GM21737 (cell line): ENCODE measurements at regions not wholly inside any gene's neighbourhood (a gene's known extent, or its start where the extent isn't known, plus 50 kb on each side); places are given as distances from the start of the nearest gene placed in this dataset.

ENCODE experiments used
- ATAC-seq: cut with Tn5 transposase; IDR thresholded peaks from one replicate; pipeline ENCODE4 v1.9.1; 2021; ENCODE audit warnings: mild to moderate bottlenecking, moderate library complexity; ENCODE audit not compliant: unreplicated experiment

- no peak for ATAC-seq
These were observed 120.4 kb upstream of the KLF7 start for GRCh38 chr2:207286106-207286505.

- no peak for ATAC-seq
These were observed 122.9 kb upstream of the KLF7 start for GRCh38 chr2:207288628-207289027.

GRCh38 chr2:207289295-207290018 lies 123.7 kb upstream of the KLF7 start:
- no peak for ATAC-seq

- ATAC-seq = no peak
These were observed 125.3 kb upstream of the KLF7 start for GRCh38 chr2:207290833-207291624.

GRCh38 chr2:207291625-207292252 lies 126.0 kb upstream of the KLF7 start:
- no peak for ATAC-seq

- no peak for ATAC-seq
These were observed 130.7 kb upstream of the KLF7 start for GRCh38 chr2:207296265-207296948.

GRCh38 chr2:207300817-207301216 lies 135.1 kb upstream of the KLF7 start:
- no peak for ATAC-seq

GRCh38 chr2:207304761-207305160 lies 139.0 kb upstream of the KLF7 start:
- no peak for ATAC-seq

- no peak for ATAC-seq
These were observed 142.9 kb upstream of the KLF7 start for GRCh38 chr2:207308519-207309224.

- ATAC-seq = peak; percentile 84
These were observed 145.7 kb upstream of the KLF7 start for GRCh38 chr2:207311316-207312005.

GRCh38 chr2:207312006-207312356 lies 146.2 kb upstream of the KLF7 start:
- ATAC-seq = no peak

GRCh38 chr2:207313947-207314346 lies 148.2 kb upstream of the KLF7 start:
- no peak for ATAC-seq

GRCh38 chr2:207315131-207315530 lies 149.4 kb upstream of the KLF7 start:
- ATAC-seq = no peak

GRCh38 chr2:207316484-207316883 lies 150.7 kb upstream of the KLF7 start:
- ATAC-seq = no peak

- ATAC-seq = no peak
These were observed 151.2 kb upstream of the KLF7 start for GRCh38 chr2:207316906-207317305.

- no peak for ATAC-seq
These were observed 151.7 kb upstream of the KLF7 start for GRCh38 chr2:207317378-207317984.

GRCh38 chr2:207318181-207318628 lies 152.5 kb upstream of the KLF7 start:
- no peak for ATAC-seq

- no peak for ATAC-seq
These were observed 153.6 kb upstream of the KLF7 start for GRCh38 chr2:207319316-207319715.

GRCh38 chr2:207320381-207321159 lies 154.8 kb upstream of the KLF7 start:
- ATAC-seq = no peak
